ENCODE measurements at regions not wholly inside any gene's neighbourhood (a gene's known extent, or its start where the extent isn't known, plus 50 kb on each side); places are given as distances from the start of the nearest gene placed in this dataset.

- TF ChIP-seq CTCF (conservative IDR thresholded peaks at IDR 0.05) (no peak), ZFX (IDR thresholded peaks at IDR 0.05) (no peak)
Observed at GRCh38 chr3:178126686-178127085, 409.6 kb upstream of the KCNMB2 start.

All from C4-2B (cell line).